Thyroid gland (tissue), 4 donors: ENCODE measurements at regions not wholly inside any gene's neighbourhood (a gene's known extent, or its start where the extent isn't known, plus 50 kb on each side); places are given as distances from the start of the nearest gene placed in this dataset.

Experiments used
- CTCF ChIP-seq, 6 experiments: fragments of 200-600 bp in 3 of 6; fragments of 450-650 bp in 3 of 6; sonication (generic) in 3 of 6; IDR thresholded peaks; one replicate each; pipeline ENCODE4 v1.5.1; 2016 to 2019; ENCODE audit warnings: antibody characterized with exemption in 6 of 6, mild to moderate bottlenecking in 2 of 6, inconsistent platforms in 1 of 6, moderate library complexity in 1 of 6
- POLR2A ChIP-seq, 2 donors: fragments of 450-650 bp; IDR thresholded peaks; one replicate each; pipeline ENCODE4 v1.6.1; 2017; ENCODE audit warnings: antibody characterized with exemption in 2 of 2, mild to moderate bottlenecking in 2 of 2, moderate library complexity in 1 of 2

- TF ChIP-seq CTCF (IDR thresholded peaks at IDR 0.05) = no peak
- TF ChIP-seq POLR2A (IDR thresholded peaks at IDR 0.05) = no peak
These were observed 108.0 kb upstream of the TARS1 start for GRCh38 chr5:33332804-33333203.
